ENCODE measurements at regions not wholly inside any gene's neighbourhood (a gene's known extent, or its start where the extent isn't known, plus 50 kb on each side); places are given as distances from the start of the nearest gene placed in this dataset.

DNA sequence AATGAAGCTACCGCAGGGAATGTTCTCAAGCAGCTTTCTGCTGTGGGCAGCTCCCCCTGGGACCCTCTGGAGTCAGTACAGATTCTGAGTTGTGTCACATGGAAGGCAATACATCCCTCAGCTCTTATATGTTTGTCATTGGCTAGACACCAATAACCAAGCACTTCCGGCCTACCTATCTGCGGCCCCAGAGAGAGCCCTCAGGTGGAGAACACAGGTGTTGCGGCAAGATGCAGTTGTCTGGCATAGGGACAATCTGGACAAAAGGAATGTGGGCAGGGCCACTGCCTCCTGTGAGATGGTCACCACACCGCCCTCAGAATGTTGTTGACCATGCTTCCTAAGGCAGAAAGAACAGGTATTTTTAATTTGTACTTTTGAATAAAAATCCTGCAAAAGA lies 118.7 kb downstream of the BRMS1L start:
- TF ChIP-seq, protein P1, sequence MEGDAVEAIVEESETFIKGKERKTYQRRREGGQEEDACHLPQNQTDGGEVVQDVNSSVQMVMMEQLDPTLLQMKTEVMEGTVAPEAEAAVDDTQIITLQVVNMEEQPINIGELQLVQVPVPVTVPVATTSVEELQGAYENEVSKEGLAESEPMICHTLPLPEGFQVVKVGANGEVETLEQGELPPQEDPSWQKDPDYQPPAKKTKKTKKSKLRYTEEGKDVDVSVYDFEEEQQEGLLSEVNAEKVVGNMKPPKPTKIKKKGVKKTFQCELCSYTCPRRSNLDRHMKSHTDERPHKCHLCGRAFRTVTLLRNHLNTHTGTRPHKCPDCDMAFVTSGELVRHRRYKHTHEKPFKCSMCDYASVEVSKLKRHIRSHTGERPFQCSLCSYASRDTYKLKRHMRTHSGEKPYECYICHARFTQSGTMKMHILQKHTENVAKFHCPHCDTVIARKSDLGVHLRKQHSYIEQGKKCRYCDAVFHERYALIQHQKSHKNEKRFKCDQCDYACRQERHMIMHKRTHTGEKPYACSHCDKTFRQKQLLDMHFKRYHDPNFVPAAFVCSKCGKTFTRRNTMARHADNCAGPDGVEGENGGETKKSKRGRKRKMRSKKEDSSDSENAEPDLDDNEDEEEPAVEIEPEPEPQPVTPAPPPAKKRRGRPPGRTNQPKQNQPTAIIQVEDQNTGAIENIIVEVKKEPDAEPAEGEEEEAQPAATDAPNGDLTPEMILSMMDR (IDR thresholded peaks at IDR 0.05), result no peak
- no peak for TF ChIP-seq EP300 (IDR thresholded peaks at IDR 0.05)

Measured in tibial nerve (tissue), 4 donors.